Mucosa of descending colon (tissue), 3 donors: ENCODE measurements at regions not wholly inside any gene's neighbourhood (a gene's known extent, or its start where the extent isn't known, plus 50 kb on each side); places are given as distances from the start of the nearest gene placed in this dataset.

Experiments used
- ATAC-seq: fragments of 200-7000 bp; cut with Tn5 transposase; one replicate; pipeline ENCODE4 v1.9.1; 2020; ENCODE audit warnings: mild to moderate bottlenecking, moderate library complexity
- DNase-seq, 3 donors: peaks; one replicate each; pipeline ENCODE4 v3.0.0-alpha.2; 2020
- H3K36me3 ChIP-seq: fragments of 200-600 bp; one replicate; pipeline ENCODE4 v1.8.0; 2021; ENCODE audit warnings: low read depth, mild to moderate bottlenecking
- H3K4me1 ChIP-seq: fragments of 200-600 bp; one replicate; pipeline ENCODE4 v1.8.0; 2021; ENCODE audit warnings: low read depth, mild to moderate bottlenecking
- H3K4me3 ChIP-seq: fragments of 200-600 bp; one replicate; pipeline ENCODE4 v1.8.0; 2021; ENCODE audit warnings: mild to moderate bottlenecking
- H3K9me3 ChIP-seq: fragments of 200-600 bp; one replicate; pipeline ENCODE4 v1.8.0; 2021; ENCODE audit warnings: mild to moderate bottlenecking
- intact Hi-C, 2 donors: fragments of 100-400 bp; cut with DNase I in 1 of 2; cut with micrococcal nuclease in 1 of 2; formaldehyde crosslinking; loops; one replicate each; pipeline versions ENCODE4 v1.11.0 to v1.11.1; 2022; cut with DNase I, micrococcal nuclease
- TF ChIP-seq, protein P1 (sequence below): fragments of 200-600 bp; IDR thresholded peaks from one replicate; pipeline ENCODE4 v1.8.0; 2022; ENCODE audit warnings: antibody characterized with exemption, mild to moderate bottlenecking
- donor health status: DM: no; HTN: no; CAD: no; lungs with moderate emphysema.
- donor health status: DM: no; HTN: no; CAD: no.
- donor health status: DM: no; HTN: yes; CAD: no.

DNA sequence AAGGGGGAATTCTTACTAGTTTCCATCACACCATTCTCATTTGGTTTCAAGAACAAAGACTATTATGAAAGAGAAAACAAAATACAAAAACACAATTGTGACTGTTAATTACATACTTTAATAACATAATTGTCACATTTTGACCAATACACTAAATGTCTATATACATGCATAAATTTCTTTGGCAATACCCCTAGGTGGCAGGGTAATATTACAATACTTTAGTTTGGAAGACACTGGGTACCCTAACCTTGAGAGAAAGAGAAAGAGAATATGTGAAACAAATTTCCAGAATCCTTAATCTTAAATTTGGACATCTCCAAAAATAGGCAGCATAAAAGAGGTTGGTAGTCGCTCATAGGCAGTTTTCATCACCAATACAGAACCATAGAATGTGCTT, 619.6 kb upstream of the ADAMTS16 start:
- H3K4me1 ChIP-seq: no peaks in the 10 kb centered on the region
- no peak for DNase-seq
- TF ChIP-seq, protein P1, sequence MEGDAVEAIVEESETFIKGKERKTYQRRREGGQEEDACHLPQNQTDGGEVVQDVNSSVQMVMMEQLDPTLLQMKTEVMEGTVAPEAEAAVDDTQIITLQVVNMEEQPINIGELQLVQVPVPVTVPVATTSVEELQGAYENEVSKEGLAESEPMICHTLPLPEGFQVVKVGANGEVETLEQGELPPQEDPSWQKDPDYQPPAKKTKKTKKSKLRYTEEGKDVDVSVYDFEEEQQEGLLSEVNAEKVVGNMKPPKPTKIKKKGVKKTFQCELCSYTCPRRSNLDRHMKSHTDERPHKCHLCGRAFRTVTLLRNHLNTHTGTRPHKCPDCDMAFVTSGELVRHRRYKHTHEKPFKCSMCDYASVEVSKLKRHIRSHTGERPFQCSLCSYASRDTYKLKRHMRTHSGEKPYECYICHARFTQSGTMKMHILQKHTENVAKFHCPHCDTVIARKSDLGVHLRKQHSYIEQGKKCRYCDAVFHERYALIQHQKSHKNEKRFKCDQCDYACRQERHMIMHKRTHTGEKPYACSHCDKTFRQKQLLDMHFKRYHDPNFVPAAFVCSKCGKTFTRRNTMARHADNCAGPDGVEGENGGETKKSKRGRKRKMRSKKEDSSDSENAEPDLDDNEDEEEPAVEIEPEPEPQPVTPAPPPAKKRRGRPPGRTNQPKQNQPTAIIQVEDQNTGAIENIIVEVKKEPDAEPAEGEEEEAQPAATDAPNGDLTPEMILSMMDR: no peak
- H3K4me3 ChIP-seq: no peak overlapping the region
- H3K9me3 ChIP-seq: peaks cover 21% of the 10 kb centered on the region
- no peaks in the 10 kb centered on the region for H3K36me3 ChIP-seq
- no peak for ATAC-seq
- intact Hi-C loops: no loop called here

DNA sequence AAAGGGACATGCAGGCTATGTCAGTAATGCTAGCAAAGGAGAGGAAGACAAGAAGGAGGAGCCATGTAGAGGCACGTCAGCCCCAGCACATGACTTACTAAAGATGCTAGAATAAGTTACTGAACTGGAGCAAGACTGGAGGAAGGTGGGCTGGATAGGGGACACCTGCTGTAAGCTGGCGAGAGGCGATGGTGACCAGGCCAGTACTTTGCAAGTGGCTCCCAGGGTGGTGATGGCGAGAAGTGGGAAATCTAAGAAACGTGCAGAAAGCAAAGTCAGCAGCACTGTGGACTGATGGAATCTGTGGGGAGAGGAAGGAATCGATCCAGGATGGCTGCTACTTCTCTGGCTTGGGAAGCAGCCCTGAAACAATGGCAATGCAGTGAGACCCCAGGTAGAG, 617.1 kb upstream of the ADAMTS16 start:
- DNase-seq (no peak), ATAC-seq (no peak)
- peaks cover 27% of the 10 kb centered on the region for H3K9me3 ChIP-seq
- TF ChIP-seq, protein P1: no peak
- intact Hi-C loops: no loop called here
- no peaks in the 10 kb centered on the region for H3K4me1 ChIP-seq
- H3K36me3 ChIP-seq: no peaks in the 10 kb centered on the region
- no peak overlapping the region for H3K4me3 ChIP-seq

- H3K36me3 ChIP-seq: no peaks in the 10 kb centered on the region
- H3K4me1 ChIP-seq: no peaks in the 10 kb centered on the region
- DNase-seq: no peak
- intact Hi-C loops: no loop called here
- peaks cover 20% of the 10 kb centered on the region for H3K9me3 ChIP-seq
- TF ChIP-seq, protein P1: no peak
- H3K4me3 ChIP-seq: no peak overlapping the region
- ATAC-seq: no peak
These were observed 608.1 kb upstream of the ADAMTS16 start for GRCh38 chr5:4531756-4532704.

- intact Hi-C loops: no loop called here
- TF ChIP-seq, protein P1: no peak
- H3K9me3 ChIP-seq: peaks cover 20% of the 10 kb centered on the region
These were observed 607.4 kb upstream of the ADAMTS16 start for GRCh38 chr5:4532705-4533080.

DNA sequence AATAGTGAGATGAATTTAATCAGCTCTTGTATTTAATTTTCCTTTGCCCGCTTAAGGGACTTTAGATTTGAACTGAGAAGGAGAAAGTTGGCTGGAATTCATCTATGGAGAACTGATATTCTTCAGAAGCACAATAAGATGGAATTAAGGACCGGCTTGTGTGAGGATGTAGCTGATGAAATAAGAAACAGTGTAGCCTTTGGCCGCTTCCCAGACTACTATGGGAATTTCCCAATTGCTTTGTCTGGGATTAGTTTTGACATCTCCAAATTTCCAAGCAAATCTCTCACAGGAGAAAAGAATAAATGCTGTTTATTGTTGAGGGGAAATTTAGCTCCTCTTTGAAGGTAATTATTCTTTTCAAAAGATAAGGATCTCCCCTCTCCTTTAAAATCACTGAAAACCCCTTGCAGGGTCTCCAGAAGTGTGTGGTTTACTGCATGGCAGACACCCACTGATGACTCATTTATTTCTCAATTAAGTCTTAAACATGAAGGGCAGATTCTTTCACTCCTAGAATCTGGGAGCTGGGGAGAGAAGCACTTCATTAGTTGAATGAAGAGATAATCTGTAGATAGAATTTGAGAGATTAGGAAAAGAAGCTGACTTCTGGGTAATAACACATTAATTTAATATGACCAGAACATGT, 606.5 kb upstream of the ADAMTS16 start:
- no peak for ATAC-seq
- TF ChIP-seq, protein P1: no peak
- no peak for DNase-seq
- intact Hi-C loops: no loop called here
- no peaks in the 10 kb centered on the region for H3K36me3 ChIP-seq
- H3K9me3 ChIP-seq: peaks cover 21% of the 10 kb centered on the region
- no peaks in the 10 kb centered on the region for H3K4me1 ChIP-seq
- H3K4me3 ChIP-seq: no peak overlapping the region

More at GRCh38 chr5:4532705-4533080, 607.4 kb upstream of the ADAMTS16 start:
- no peak overlapping the region for H3K4me3 ChIP-seq
- H3K4me1 ChIP-seq: no peaks in the 10 kb centered on the region
- DNase-seq (no peak), ATAC-seq (no peak)
- no peaks in the 10 kb centered on the region for H3K36me3 ChIP-seq
